ENCODE measurements at regions not wholly inside any gene's neighbourhood (a gene's known extent, or its start where the extent isn't known, plus 50 kb on each side); places are given as distances from the start of the nearest gene placed in this dataset.

DNA sequence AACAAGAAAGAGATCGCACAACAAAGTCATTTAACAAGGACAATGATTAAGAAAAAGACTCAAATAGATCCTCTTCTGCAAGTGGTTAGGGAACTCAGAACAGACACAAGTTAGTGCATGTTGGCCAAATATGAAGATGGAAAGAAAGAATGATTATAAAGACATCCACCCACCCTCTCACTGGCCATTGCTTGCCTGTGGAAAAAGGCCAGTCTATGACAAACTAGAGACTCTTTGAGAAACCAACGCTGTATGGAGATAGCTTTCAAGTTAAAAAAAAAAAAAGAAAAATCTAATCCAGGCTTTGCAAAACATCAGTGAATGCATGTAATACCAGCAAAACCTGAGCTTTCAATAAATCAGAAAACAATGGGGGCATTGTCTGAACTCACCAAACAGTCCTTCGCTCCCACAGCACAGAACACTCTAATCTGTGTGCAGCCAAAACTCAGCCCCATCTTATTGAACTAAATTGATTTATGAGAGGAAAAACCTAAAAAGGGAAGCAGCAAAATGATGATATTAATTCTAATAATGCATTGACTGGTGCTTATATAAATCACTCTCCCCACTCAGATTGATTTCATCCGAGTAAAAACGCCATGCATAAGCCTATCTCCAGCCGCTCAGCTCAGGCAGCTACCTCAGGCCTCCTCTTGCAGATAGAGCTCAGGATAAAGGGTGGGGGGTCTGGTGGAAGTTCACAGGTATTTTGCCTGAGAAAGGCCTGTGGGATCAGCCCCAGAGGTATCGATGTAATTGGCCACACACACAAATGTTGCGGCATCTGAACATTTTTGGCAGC, 547.1 kb downstream of the CCDC171 start:
- no peak for FAIRE-seq

DNA sequence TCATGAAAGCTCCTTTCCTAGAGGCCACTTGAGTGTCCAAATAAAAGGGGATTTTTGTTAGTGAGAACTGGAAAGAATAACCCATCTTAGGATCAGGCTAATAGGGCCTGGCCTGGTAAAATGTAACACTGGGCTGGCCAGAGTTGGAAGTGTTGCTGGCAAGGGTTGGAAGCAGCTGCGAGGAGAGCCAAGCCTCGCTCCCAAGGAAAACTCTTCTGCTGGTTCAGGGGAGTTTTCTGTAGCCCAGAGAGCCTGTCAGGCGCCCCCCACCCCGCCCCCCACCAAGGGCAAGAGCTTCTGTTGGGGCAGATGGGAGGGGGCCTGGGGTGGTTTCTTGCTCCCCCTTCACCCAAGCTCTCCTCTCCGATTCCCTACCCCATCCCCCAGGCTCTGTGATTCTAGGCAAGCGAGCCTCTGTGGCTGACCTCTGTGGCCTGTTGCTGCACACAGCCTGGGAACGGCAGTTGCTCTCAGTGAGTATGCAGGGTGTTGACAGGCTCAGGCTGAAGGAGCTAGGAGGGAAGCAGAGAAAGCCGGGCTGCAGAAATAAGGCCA, 547.8 kb downstream of the CCDC171 start:
- FAIRE-seq: no peak

GRCh38 chr9:16102154-16102553, 549.3 kb downstream of the CCDC171 start:
- FAIRE-seq: no peak

DNA sequence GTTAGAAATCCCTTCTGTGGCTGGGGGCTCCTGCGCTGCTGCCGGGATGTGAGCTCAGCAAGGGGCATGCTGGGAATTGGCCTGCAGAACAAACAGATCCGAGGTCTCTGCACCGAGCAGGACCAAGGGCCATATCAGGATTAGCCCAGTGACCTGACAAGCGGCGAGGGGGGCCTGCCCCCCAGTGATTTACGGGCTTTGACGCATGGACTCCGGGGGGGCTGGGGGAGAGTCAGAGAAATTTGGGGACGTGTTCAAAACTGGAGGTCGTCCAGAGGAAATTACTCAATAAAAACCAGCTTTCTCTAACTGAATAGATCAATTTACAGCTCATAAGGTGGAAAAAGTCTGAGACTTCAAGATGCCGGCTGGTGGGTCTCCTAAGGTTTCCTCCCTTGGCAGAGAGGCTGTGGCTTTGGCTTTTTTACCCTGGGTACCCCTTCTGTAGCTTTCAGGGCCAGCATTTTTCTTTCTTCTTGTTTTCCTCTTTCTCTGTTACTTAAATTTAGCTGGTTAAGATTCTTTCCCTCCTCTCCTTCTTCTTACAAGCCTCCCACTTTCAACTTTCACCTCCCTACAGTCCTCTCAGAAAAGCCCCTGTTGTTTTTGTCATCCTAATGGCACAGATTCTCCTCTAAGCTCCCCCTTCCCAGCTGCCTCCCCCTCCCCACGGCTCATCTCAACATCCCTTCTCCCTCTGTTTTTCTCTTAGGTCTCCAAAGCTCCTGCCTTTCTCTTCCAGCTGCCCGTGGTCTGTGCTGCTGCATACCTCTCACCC, 551.0 kb downstream of the CCDC171 start:
- FAIRE-seq: no peak

DNA sequence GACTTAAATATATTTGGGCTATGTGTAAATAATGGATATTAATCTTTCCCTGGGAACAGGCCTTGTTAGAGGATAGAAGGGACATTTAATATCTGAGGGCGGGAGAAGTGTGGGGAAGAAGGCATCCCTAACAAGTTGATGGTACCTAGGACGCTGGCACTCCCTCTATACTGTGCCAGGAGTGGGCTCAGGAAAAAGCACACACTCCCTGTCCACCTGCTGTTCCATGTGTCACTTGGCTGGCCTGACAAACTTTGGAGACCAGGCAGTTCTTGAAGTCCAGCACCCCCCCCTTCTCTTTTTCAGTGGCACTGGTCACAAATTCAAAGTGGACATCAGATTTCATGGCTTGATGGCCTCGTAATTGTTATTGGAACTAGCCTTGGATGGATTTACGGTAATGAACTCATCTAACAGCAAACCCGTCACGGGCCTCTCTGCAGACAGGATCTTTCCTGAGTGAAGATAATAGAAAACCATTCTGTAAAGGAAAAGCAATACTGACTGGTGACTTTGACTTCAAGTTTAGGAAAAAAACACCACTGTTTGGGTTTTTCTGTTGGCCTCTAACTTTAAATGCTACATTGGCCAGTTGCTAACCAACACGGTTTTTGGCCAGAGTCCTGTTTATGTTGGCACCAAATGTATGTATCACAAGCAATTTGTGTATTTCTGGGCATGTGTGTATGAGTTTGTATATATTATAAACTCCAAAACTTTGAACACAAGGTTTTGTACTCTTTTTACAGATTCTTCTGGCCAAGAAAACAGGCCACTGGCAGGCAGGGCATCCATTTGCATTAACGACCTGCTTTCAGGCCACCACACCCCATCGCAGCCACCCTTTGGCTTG, 552.6 kb downstream of the CCDC171 start:
- FAIRE-seq: no peak

GRCh38 chr9:16106021-16106571, 553.3 kb downstream of the CCDC171 start:
- no peak for FAIRE-seq

- FAIRE-seq: no peak
These were observed 559.3 kb downstream of the CCDC171 start for GRCh38 chr9:16112116-16112515.

DNA sequence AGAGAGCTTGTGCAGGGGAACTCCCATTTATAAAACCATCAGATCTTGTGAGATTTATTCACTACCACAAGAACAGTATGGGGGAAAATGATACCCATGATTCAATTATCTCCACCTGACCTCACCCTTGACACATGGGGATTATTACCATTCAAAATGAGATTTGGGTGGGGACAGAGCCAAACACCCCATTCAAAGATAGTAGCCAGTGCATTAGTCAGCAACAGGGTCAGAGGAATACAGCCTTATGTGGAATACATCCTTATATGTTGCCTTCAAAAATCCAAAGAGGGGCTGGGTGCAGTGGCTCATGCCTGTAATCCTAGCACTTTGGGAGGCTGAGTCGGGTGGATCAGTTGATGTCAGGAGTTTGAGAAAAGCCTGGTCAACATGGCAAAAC, 563.2 kb downstream of the CCDC171 start:
- no peak for FAIRE-seq

DNA sequence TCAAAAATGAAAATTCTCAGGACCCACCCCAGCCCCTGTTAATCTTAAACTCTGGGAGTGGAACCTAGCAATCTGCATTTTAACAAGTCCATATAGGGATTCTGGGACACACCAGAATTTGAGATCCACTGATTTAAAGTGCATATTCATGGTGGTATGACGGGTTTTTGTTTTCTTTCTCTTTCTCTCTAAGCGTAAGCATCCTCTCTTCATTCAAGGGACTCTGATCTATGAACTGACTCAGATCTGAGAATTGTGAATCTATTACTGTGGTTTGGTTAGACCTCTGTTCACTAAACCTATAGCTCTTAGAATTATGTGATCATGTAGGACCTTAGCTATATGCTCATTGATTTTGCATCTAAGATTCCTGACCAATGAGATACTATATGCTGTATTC, 565.2 kb downstream of the CCDC171 start:
- FAIRE-seq: no peak

GRCh38 chr9:16119261-16120230, 566.7 kb downstream of the CCDC171 start:
- no peak for FAIRE-seq

GRCh38 chr9:16120231-16120641, 567.4 kb downstream of the CCDC171 start:
- no peak for FAIRE-seq

DNA sequence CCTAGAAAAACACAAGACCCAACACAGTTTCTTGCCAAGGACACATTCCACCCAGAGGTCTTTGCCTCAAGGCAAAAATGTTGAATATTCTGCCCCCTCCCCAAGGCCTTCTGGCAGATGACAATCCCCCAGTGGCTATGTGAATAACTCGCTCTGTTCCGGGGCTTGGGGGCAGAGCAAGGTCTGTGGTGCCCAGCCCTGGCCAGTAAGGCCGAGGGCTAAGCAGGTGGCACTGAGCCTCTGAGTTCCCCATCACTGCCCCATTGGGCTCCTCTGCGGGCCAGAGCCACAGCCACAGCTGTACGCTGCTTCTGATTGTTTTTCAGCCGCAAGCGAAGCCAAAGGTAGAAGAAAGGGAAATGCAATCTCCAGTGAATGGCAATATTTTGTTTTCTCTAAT, 567.9 kb downstream of the CCDC171 start:
- no peak for FAIRE-seq

DNA sequence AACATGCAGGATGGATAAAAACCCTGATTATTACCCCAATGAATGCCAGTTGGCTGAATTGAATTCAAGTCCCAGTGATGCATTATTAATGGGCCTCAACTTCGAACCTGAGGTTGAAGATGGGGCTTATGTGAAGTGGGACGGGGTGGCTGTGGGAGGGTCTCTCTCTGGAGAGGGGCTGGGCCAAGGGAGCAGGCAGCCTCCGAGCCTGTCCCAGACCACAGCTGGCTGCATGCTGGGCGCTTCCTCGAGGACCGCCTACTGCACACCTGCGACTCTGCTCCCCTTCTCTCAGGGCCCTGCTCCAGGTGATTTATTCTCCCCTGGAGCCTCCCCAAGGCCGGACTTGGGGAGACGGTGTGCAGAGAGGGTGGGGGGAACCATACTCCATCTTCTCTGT, 568.3 kb downstream of the CCDC171 start:
- no peak for FAIRE-seq

DNA sequence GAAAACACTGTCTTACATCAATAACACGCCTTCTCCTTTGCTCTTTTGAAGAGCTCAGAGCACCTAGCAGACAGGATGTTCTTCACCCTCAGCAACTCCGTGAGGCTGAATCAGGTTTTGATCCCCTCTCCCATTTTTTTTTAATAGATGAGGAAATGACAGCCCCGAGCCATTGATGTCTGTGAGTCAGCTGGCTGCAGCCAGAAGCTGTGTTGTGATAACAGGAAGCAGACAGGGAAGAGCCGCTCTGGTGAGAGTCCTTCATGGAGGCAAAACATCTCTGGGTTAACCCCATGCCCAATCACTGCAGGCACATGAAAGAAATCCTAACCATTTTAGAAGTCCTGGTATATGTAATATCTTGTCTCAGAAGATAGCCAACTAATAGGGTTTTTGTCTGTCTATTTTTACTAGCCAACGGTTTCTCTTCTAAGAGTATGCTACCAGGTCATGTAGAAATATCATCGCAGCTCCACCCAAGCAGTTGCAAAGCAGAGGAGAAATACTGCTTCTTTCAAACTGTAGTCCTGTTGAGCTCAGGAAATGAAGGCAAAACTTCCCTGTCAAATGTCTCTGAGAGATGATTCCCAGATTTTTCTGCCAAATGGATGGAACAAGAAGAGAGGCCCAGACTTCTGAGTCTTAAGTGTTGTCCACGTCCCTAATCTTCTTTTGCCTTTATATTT, 568.9 kb downstream of the CCDC171 start:
- FAIRE-seq: no peak

DNA sequence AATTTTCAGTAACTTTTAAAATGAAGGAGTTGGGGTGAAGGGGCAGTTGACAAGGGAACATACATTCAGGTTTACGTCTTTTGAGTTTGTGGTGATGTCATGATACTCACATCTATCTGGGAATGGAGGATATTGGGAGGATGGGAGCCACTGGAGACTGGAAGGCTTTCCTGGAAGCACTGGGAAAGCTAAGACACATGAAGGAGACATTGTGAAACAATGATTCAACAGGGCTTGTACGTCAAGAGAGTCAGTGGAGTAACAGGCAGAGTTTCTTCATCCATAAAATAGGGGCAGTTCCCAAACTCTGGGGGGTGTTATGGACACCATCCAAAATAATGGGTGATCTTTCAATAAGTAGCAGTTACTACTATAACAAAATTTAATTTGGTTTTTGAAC, 572.8 kb downstream of the CCDC171 start:
- FAIRE-seq: no peak

DNA sequence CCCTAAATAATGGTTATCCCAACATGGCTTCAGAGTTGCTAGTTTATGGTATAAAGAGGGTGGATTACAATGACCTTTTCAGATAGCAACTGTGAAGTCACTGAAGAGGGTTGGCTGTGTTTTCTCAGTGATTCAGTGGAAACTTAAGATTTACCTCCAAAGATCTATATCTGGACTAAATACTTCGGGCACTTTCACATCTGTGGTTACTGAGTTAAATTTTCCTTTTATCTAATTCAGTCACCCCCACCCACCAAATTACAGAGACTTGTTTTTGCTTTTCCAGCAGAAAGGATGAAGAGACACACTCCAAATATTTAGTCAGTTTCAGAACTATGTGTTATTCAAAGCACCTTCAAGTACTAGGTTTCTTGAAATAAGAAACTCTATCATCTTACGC, 573.2 kb downstream of the CCDC171 start:
- FAIRE-seq: no peak

DNA sequence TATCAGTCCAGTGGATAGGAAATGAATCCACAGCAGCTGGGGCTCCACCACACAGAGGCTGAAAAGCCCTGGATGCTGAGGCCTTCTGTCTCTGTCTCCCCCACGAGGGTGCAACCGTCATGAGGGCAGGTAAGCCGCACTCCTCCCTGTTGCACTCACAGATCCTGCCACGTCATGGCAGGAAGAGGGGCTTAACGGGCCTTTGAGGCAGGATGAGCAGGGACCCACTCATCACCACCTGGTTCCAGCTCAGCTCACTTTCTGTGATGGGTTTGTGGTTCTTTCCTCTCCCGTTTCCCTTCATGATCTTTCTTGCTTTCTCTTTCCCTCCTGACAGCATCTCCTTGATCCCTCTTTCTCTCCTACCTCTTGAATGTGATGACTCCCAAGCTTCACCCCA, 575.2 kb downstream of the CCDC171 start:
- no peak for FAIRE-seq

DNA sequence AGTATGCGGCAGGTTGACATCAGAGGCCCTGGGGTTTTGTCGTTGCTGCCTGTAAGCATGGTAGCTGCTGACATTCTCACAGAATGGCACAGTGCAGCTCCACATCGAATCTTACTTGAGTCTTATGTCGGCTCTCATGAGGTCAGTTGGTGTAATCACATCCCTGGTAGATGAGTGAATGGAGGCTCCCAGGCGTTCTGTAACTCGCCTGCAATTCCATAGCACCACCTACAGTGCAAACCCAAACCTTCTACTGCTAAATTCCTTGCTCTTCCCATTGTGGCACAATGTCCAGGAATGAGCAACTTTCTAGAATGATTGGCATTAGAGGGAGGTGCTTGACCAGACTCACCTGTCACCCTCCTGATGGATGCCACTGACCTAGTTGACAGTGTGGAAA, 578.4 kb downstream of the CCDC171 start:
- no peak for FAIRE-seq

- no peak for FAIRE-seq
These were observed 579.7 kb downstream of the CCDC171 start for GRCh38 chr9:16132513-16132912.

DNA sequence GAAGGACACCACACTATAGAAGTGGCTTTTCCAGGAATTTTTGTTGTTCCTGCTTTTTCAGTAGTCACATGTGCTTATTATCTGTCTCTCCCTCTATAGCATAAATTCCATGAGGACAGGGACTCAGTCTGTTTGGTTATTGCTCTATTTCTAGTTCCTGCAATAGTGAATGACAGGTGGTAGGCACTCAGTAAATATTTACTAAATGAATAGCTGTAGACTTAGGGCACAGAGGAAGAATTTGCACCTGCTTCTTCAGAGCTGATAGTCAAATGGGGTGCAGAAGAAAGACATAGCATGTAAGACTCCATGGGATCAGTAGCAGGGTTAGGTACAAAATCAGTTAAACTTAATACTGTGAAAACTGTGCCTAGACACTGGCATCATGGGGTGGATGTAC, 580.2 kb downstream of the CCDC171 start:
- no peak for FAIRE-seq
